IPS DF 6.9 (cell line): ENCODE measurements at regions not wholly inside any gene's neighbourhood (a gene's known extent, or its start where the extent isn't known, plus 50 kb on each side); places are given as distances from the start of the nearest gene placed in this dataset.

Experiments
- DNase-seq: peaks from one replicate; pipeline ENCODE4 v3.0.0-alpha.2; 2013; ENCODE audit warnings: low read depth, low spot score
- H3K27ac ChIP-seq: one replicate; pipeline ENCODE4 v1.5.1; 2013; ENCODE audit warnings: low read length, control low read depth
- H3K27me3 ChIP-seq: 2 replicates; pipeline ENCODE4 v1.6.1; 2013; ENCODE audit warnings: mild to moderate bottlenecking, low read length; ENCODE audit not compliant: control insufficient read depth, insufficient read depth
- H3K36me3 ChIP-seq: 2 replicates; pipeline ENCODE4 v1.6.1; 2013; ENCODE audit warnings: low read length; ENCODE audit not compliant: control insufficient read depth, insufficient read depth
- H3K4me1 ChIP-seq: 2 replicates; pipeline ENCODE4 v1.6.1; 2013; ENCODE audit warnings: low read length; ENCODE audit not compliant: control insufficient read depth, insufficient read depth
- H3K4me3 ChIP-seq: 2 replicates; pipeline ENCODE4 v1.5.1; 2013; ENCODE audit warnings: mild to moderate bottlenecking, low read length
- H3K9me3 ChIP-seq: 2 replicates; pipeline ENCODE4 v1.6.1; 2013; ENCODE audit warnings: low read length, inconsistent platforms; ENCODE audit not compliant: control insufficient read depth, insufficient read depth
- WGBS: extraction: QIAGEN DNeasy Blood & Tissue Kit; methylation state at CpG from one replicate; pipeline ENCODE4 v1.1.7; 2013; ENCODE audit warnings: mixed read lengths, missing lambda C conversion rate; ENCODE audit not compliant: insufficient read length, insufficient coverage; 5-methylcytosine and 5-hydroxymethylcytosine counted together

GRCh38 chr11:82384308-82384707 lies 349.4 kb downstream of the FAM181B start:
- Histone ChIP-seq H3K36me3 (no peaks in the 10 kb centered on the region), H3K4me3 (no peak overlapping the region), H3K9me3 (no peaks in the 10 kb centered on the region), H3K4me1 (no peaks in the 10 kb centered on the region), H3K27me3 (no peaks in the 10 kb centered on the region), H3K27ac (no peak overlapping the region)
- WGBS: no CpG with 5 or more reads among the region's 1 CpG
- no peak for DNase-seq

DNA sequence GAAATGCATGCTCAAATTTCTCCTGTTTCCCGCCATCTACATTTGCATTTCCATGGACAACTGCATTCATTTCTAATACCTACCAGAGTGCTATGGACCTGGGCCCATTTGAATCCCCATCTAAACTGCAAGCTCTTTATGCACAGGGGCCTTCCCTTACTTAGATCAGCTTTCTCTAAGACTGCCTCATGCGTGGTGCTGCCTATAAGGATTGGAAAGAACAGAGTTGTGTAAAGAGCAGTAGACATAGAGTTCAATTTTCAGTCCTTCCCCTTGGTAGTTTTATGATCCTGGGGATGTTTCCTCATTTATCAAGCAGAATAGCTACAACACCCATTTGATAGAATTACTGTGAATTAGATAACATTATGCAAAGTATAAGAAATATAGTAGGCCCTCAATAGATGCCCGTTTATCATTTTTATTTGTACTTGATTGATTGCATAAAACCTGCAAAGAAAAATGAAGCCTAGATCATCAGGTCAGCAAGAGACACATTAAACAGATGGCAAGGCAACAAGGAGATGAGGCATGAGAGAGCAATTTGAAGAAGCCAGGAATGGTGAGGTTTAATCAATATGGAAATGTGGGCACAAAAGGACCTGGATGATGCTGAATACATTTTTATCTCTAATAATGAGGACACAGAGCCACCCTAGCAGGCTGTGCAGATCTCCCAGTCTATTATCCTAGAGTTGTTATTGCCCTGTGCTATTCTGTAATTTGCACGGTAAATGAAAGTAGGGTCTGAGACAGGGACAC lies 359.7 kb downstream of the FAM181B start:
- no peak overlapping the region for H3K4me3 ChIP-seq
- no peaks in the 10 kb centered on the region for H3K4me1 ChIP-seq
- H3K27me3 ChIP-seq: no peaks in the 10 kb centered on the region
- WGBS: no CpG with 5 or more reads among the region's 4 CpGs
- H3K9me3 ChIP-seq: no peaks in the 10 kb centered on the region
- no peak overlapping the region for H3K27ac ChIP-seq
- H3K36me3 ChIP-seq: no peaks in the 10 kb centered on the region
- no peak for DNase-seq

GRCh38 chr11:82365351-82365750 lies 368.3 kb downstream of the FAM181B start:
- no CpG with 5 or more reads among the region's 2 CpGs for WGBS
- Histone ChIP-seq H3K9me3 (no peaks in the 10 kb centered on the region), H3K4me3 (no peak overlapping the region), H3K36me3 (no peaks in the 10 kb centered on the region), H3K27ac (no peak overlapping the region), H3K27me3 (no peaks in the 10 kb centered on the region), H3K4me1 (no peaks in the 10 kb centered on the region)
- no peak for DNase-seq

GRCh38 chr11:82356316-82356715 lies 377.3 kb downstream of the FAM181B start:
- no peak overlapping the region for H3K27ac ChIP-seq
- WGBS: no CpG with 5 or more reads among the region's 2 CpGs
- no peak overlapping the region for H3K4me3 ChIP-seq
- DNase-seq: no peak
- H3K4me1 ChIP-seq: no peaks in the 10 kb centered on the region
- H3K36me3 ChIP-seq: no peaks in the 10 kb centered on the region
- H3K27me3 ChIP-seq: no peaks in the 10 kb centered on the region
- no peaks in the 10 kb centered on the region for H3K9me3 ChIP-seq

DNA sequence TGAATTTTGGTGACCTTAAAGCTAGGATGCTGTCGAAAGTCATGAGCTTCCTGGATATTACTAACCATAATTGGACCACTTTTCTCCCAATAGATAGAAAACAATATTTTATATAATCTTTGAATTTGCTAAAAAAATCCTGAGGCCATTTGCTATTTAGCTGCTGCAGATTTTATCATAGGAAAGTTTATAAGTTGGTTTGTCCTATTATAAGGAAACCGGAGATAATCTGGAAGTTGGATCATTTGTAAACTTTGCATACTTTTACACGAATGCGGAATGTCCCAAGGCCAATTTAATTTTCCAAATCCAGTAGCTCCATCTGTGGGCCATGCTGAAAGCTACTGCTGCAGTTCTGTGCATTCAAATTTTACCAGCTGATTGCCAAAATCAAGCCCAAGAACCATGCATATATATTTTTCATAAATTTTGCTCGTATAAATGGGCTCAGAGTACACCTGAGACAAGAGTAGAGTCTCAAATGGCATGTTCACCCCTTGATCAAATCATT lies 378.3 kb downstream of the FAM181B start:
- Histone ChIP-seq H3K4me1 (no peaks in the 10 kb centered on the region), H3K4me3 (no peak overlapping the region), H3K36me3 (no peaks in the 10 kb centered on the region), H3K27ac (no peak overlapping the region), H3K27me3 (no peaks in the 10 kb centered on the region), H3K9me3 (no peaks in the 10 kb centered on the region)
- no peak for DNase-seq
- no CpG with 5 or more reads among the region's 5 CpGs for WGBS

GRCh38 chr11:82326853-82327252 lies 406.8 kb downstream of the FAM181B start:
- H3K9me3 ChIP-seq: no peaks in the 10 kb centered on the region
- no CpG with 5 or more reads among the region's 3 CpGs for WGBS
- no peaks in the 10 kb centered on the region; the same call in 1 of the 2 replicates for H3K4me1 ChIP-seq
- DNase-seq: no peak
- H3K27me3 ChIP-seq: no peaks in the 10 kb centered on the region
- H3K27ac ChIP-seq: no peak overlapping the region
- H3K4me3 ChIP-seq: no peak overlapping the region
- no peaks in the 10 kb centered on the region for H3K36me3 ChIP-seq

GRCh38 chr11:82321206-82321605 lies 412.5 kb downstream of the FAM181B start:
- no peak for DNase-seq
- WGBS: no CpG with 5 or more reads among the region's 6 CpGs
- no peak overlapping the region for H3K27ac ChIP-seq

GRCh38 chr11:82315093-82315492 lies 418.6 kb downstream of the FAM181B start:
- no peak overlapping the region for H3K27ac ChIP-seq
- no CpG with 5 or more reads among the region's 4 CpGs for WGBS
- no peaks in the 10 kb centered on the region for H3K9me3 ChIP-seq
- H3K36me3 ChIP-seq: no peaks in the 10 kb centered on the region
- peak; percentile 13 for DNase-seq
- H3K4me3 ChIP-seq: no peak overlapping the region
- no peaks in the 10 kb centered on the region for H3K4me1 ChIP-seq
- no peaks in the 10 kb centered on the region for H3K27me3 ChIP-seq

More at GRCh38 chr11:82321206-82321605, 412.5 kb downstream of the FAM181B start:
- no peak overlapping the region for H3K4me3 ChIP-seq
- no peaks in the 10 kb centered on the region for H3K36me3 ChIP-seq
- no peaks in the 10 kb centered on the region for H3K27me3 ChIP-seq
- no peaks in the 10 kb centered on the region for H3K9me3 ChIP-seq
- H3K4me1 ChIP-seq: no peaks in the 10 kb centered on the region

DNA sequence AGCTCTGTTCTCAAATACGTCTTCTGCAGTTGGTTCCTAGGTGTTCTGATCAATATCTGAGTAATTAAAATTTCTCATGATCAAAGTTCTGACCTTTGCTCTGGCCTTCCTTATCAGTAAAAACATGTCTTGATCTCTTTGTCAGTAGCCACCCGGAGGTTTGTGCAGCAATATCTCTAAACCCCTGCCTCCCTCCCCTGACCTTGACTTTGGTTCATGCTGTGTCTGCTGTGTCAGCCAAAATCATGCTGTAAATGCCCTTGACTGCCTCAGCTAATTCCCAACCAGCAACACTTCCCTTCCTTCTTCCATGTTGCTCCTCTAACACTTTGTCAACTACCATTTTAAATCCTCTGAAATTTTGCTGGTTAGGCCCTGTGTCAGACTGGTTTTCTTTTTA lies 424.7 kb downstream of the FAM181B start:
- WGBS: no CpG with 5 or more reads among the region's 2 CpGs
- H3K4me1 ChIP-seq: no peaks in the 10 kb centered on the region
- H3K27ac ChIP-seq: no peak overlapping the region
- no peaks in the 10 kb centered on the region for H3K27me3 ChIP-seq
- no peaks in the 10 kb centered on the region for H3K36me3 ChIP-seq
- H3K9me3 ChIP-seq: no peaks in the 10 kb centered on the region
- no peak overlapping the region for H3K4me3 ChIP-seq
- DNase-seq: no peak

DNA sequence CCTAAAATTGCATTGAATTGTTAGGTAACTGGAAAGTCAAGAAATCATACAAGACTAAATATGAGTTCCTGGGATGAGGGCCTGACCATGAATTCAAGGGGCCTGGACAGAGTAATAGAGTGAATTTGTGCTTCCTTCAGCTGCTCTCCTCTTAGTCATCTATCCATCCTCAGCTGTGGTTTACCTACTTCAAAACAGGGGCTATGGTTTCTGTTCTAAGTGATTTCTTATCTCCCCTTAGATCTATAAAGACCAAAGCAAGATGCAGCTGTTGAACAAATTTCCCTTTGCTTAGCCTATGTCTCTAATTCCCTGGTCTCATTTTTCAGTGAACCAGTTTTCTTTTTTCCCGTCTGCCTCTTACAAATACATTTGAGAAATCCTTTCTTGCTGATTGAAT lies 428.5 kb downstream of the FAM181B start:
- no CpG with 5 or more reads among the region's 1 CpG for WGBS
- no peak for DNase-seq

DNA sequence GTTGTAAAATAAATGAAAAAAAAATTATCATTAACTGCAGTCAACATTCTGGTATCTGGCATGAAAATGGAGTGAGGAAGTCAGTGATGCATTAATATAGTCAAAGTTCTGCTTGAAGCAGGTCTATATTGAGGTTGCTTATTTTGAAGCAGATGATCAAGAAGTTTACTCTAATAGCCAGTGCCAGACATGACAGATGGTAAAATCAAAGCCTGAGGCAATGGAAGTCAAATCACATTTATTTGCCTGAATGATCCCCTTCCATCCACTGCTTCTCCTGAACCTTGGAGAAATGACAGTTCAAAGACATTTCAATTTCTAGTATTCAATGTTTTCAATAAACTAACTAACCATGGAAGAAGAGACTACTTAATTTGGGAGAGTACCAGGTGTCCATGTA lies 430.0 kb downstream of the FAM181B start:
- DNase-seq: no peak

More for the DNA sequence above, 428.5 kb downstream of the FAM181B start:
- Histone ChIP-seq H3K36me3 (no peaks in the 10 kb centered on the region), H3K27me3 (no peaks in the 10 kb centered on the region), H3K27ac (no peak overlapping the region), H3K4me3 (no peak overlapping the region), H3K4me1 (no peaks in the 10 kb centered on the region), H3K9me3 (no peaks in the 10 kb centered on the region)

More for the DNA sequence above, 430.0 kb downstream of the FAM181B start:
- Histone ChIP-seq H3K9me3 (no peaks in the 10 kb centered on the region), H3K4me3 (no peak overlapping the region), H3K4me1 (no peaks in the 10 kb centered on the region), H3K27me3 (no peaks in the 10 kb centered on the region), H3K36me3 (no peaks in the 10 kb centered on the region), H3K27ac (no peak overlapping the region)
